Bronchial epithelial cell (primary cell): ENCODE measurements at regions not wholly inside any gene's neighbourhood (a gene's known extent, or its start where the extent isn't known, plus 50 kb on each side); places are given as distances from the start of the nearest gene placed in this dataset.

Experiments
- DNase-seq: peaks from one replicate; pipeline ENCODE4 v3.0.0-alpha.2; 2010; ENCODE audit warnings: low read depth
- FAIRE-seq: peaks from 2 replicates; lab custom pipeline; 2011; peaks lifted over from hg19 to GRCh38; lab: Jason Lieb, UNC
- H3K27me3 ChIP-seq: 2 replicates; pipeline ENCODE4 v1.5.1; 2011; ENCODE audit warnings: low read length; ENCODE audit not compliant: control insufficient read depth, insufficient read depth
- H3K36me3 ChIP-seq: 2 replicates; pipeline ENCODE4 v1.5.1; 2011; ENCODE audit warnings: low read length; ENCODE audit not compliant: control insufficient read depth, insufficient read depth
- H3K4me3 ChIP-seq: 2 replicates; pipeline ENCODE4 v1.5.1; 2011; ENCODE audit warnings: mild to moderate bottlenecking, low read depth, low read length, control low read depth
- TF ChIP-seq, protein P1 (sequence below): IDR thresholded peaks from 2 replicates; pipeline ENCODE4 v1.5.1; 2011; ENCODE audit warnings: mild to moderate bottlenecking, moderate library complexity, low read length, control low read depth, inconsistent platforms; ENCODE audit not compliant: insufficient read depth, severe bottlenecking

DNA sequence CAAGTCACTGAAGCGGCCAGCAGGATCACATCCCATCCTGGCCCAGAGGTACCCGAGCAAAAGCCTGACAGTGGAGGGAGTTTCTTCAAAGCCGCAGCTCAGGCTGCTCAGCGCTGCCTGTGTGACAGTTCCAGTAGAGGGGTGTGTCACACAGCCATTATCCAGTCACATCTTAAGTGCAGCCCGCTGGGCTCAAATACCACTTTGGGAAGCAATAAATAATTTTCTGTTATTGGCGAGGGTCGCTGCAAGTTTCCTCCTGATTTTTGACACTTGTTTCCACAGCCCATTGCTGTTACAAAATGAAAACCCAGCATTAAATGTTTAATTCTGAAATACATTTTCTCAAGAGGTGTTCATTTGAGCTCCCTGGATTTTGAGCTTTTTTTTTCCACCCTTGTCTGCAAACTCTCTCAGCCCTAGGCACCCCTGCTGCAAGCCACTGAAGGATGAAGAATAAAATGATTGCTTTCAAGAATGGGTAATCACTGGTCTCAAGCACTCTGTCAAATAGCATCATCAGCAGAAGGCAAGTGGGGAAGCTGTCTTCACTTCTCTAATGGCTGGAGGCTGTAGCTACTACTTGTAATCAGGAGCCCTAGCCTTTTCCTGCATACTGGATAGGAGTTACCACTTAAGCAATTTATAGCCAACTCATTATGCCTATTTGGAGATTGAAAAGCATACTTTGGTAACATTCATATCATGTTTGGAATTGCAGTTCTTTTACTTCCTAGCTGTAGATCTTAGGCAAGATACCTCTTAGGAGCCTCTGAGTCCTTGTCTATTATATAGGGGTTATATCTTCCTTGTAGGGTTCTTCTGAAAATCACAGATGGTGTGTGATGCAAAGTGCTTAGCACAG, 373.7 kb downstream of the METTL15 start:
- no peaks in the 10 kb centered on the region for H3K36me3 ChIP-seq
- FAIRE-seq, result peak; percentile 62
- H3K4me3 ChIP-seq, result no peak overlapping the region
- TF ChIP-seq, protein P1, sequence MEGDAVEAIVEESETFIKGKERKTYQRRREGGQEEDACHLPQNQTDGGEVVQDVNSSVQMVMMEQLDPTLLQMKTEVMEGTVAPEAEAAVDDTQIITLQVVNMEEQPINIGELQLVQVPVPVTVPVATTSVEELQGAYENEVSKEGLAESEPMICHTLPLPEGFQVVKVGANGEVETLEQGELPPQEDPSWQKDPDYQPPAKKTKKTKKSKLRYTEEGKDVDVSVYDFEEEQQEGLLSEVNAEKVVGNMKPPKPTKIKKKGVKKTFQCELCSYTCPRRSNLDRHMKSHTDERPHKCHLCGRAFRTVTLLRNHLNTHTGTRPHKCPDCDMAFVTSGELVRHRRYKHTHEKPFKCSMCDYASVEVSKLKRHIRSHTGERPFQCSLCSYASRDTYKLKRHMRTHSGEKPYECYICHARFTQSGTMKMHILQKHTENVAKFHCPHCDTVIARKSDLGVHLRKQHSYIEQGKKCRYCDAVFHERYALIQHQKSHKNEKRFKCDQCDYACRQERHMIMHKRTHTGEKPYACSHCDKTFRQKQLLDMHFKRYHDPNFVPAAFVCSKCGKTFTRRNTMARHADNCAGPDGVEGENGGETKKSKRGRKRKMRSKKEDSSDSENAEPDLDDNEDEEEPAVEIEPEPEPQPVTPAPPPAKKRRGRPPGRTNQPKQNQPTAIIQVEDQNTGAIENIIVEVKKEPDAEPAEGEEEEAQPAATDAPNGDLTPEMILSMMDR, result no peak
- no peak for DNase-seq
- H3K27me3 ChIP-seq, result no peaks in the 10 kb centered on the region

DNA sequence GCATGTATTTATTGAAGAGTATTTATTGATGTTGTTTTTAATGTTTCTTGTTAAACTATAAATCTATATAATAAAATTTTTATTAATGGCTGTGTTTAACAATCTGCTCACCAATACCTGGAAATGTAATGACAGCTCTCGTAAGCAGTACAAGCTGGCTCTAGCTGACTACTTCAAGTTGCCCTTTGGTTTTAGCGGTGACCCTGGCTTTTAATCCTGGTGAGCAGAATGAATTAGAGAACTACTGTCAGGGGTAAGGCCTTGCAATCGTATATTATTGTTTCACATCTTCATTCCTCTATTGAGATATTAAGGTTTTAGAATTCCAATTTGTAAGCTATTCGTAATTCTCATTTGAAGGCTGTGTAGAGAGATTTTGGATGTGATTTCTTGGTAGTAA, 372.2 kb downstream of the METTL15 start:
- DNase-seq (no peak), FAIRE-seq (no peak)
- TF ChIP-seq, protein P1, result no peak
- Histone ChIP-seq H3K4me3 (no peak overlapping the region), H3K27me3 (no peaks in the 10 kb centered on the region), H3K36me3 (no peaks in the 10 kb centered on the region)

DNA sequence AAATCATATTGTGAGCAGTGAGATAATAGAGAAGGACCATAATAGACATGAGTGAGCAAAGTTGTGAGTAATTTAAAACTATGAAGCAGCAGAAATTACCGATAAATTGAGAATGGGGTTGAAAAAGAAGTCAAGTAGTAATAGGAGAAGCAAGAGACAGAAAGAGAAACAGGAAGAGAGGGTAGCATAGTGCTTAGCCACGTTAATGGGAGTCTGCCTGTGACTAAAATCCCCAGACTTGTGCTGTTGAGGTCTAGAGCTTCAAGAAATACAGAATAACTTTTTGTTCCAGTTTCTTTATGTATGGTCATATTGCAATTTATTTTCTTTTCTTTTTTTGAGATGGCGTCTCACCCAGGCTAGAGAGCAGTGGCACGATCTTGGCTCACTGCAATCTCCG, 368.7 kb downstream of the METTL15 start:
- no peaks in the 10 kb centered on the region for H3K36me3 ChIP-seq
- H3K4me3 ChIP-seq, result no peak overlapping the region
- no peak for DNase-seq
- TF ChIP-seq, protein P1, result no peak
- H3K27me3 ChIP-seq, result no peaks in the 10 kb centered on the region
- no peak for FAIRE-seq

DNA sequence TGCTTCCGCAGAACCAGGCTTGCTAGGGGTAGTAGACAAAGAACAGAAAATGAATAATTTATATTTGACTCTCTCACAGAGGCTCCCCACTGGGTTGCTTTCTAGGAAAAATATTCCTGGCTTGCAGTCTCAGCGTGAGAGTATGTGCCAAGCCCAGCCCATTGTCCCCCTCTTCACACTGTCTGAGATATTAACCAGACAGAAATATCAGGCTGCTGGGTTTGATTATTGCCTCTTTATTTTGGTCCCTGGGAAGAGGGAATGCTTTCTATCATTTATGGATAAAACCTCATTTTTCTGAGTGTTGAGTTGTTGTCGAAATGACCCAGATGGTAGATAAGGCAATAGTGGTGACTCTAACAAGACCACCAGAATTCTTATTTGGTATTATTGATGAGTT, 367.9 kb downstream of the METTL15 start:
- DNase-seq, result no peak
- FAIRE-seq, result no peak
- Histone ChIP-seq H3K4me3 (no peak overlapping the region), H3K27me3 (no peaks in the 10 kb centered on the region), H3K36me3 (no peaks in the 10 kb centered on the region)
- TF ChIP-seq, protein P1, result no peak

DNA sequence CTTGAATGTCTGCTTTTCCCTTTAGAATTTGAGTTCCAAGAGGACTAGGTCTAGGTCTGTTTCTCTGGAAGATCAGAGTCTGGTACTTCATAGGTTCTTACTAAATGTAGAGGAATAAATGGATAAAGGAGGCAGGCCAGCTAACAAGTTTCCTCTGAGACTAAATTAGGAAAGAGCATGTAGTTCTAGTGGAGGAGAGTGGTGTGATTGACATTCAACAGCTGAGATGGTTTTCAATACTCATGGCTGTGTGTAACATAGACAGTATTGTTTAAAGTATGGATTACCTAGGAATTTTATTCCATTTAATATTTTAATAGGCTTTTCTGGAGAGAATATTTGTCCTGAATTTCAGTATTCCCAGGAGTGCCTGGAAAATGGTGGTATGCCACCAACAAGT, 364.7 kb downstream of the METTL15 start:
- H3K4me3 ChIP-seq, result no peak overlapping the region
- DNase-seq (no peak), FAIRE-seq (no peak)
- no peaks in the 10 kb centered on the region for H3K27me3 ChIP-seq
- no peaks in the 10 kb centered on the region for H3K36me3 ChIP-seq
- TF ChIP-seq, protein P1, result no peak
